GM03348 (cell line): ENCODE measurements at regions not wholly inside any gene's neighbourhood (a gene's known extent, or its start where the extent isn't known, plus 50 kb on each side); places are given as distances from the start of the nearest gene placed in this dataset.
A peak's percentile ranks its signal among the peaks of the same experiment; 100 is the strongest.
"Not testable (repeated sequence)": the region's sequence is repeated elsewhere in the genome, so short reads cannot be mapped to it uniquely, and the experiment has no call there.

Experiments used
- DNase-seq: peaks from one replicate; pipeline ENCODE4 v3.0.0; 2012; ENCODE audit warnings: low spot score

GRCh38 chr2:240240017-240240734 is 99.7 kb upstream of the OTOS start:
- DNase-seq, result no peak

- DNase-seq, result no peak
Measured at GRCh38 chr2:240240781-240241180, 100.3 kb upstream of the OTOS start.

GRCh38 chr2:240241572-240241971 is 101.1 kb upstream of the OTOS start:
- no peak for DNase-seq

- DNase-seq, result not testable (repeated sequence)
Measured at GRCh38 chr2:240243049-240243448, 102.6 kb upstream of the OTOS start.

GRCh38 chr2:240244543-240244942 is 104.1 kb upstream of the OTOS start:
- DNase-seq, result no peak

- DNase-seq, result no peak
Measured at GRCh38 chr2:240245184-240245583, 104.7 kb upstream of the OTOS start.

GRCh38 chr2:240245706-240246105 is 105.2 kb upstream of the OTOS start:
- DNase-seq, result peak; percentile 3

- no peak for DNase-seq
Measured at GRCh38 chr2:240246173-240246820, 105.8 kb upstream of the OTOS start.

- DNase-seq, result peak; percentile 33
Measured at GRCh38 chr2:240247241-240247867, 106.9 kb upstream of the OTOS start.

GRCh38 chr2:240247868-240248720 is 107.6 kb upstream of the OTOS start:
- peak; percentile 3 for DNase-seq

- DNase-seq, result no peak
Measured at GRCh38 chr2:240248721-240249422, 108.4 kb upstream of the OTOS start.

- DNase-seq, result peak; percentile 3
Measured at GRCh38 chr2:240249423-240250149, 109.1 kb upstream of the OTOS start.

GRCh38 chr2:240250150-240250984 is 109.9 kb upstream of the OTOS start:
- no peak for DNase-seq

GRCh38 chr2:240250985-240251847 is 110.8 kb upstream of the OTOS start:
- peak; percentile 89 for DNase-seq

GRCh38 chr2:240251848-240252190 is 111.4 kb upstream of the OTOS start:
- DNase-seq, result no peak

GRCh38 chr2:240252191-240252871 is 111.9 kb upstream of the OTOS start:
- peak; percentile 1 for DNase-seq

GRCh38 chr2:240252872-240253511 is 112.5 kb upstream of the OTOS start:
- DNase-seq, result no peak

- no peak for DNase-seq
Measured at GRCh38 chr2:240253583-240254145, 113.2 kb upstream of the OTOS start.
